Activated CD4-positive, alpha-beta T cell treated with anti-CD3 and anti-CD28 coated beads, Interleukin-2, amount 10 ng/mL, durations not matched to agents 24 days and 14 days (primary cell): ENCODE measurements at regions not wholly inside any gene's neighbourhood (a gene's known extent, or its start where the extent isn't known, plus 50 kb on each side); places are given as distances from the start of the nearest gene placed in this dataset.

Experiments
- DNase-seq: peaks from one replicate; pipeline ENCODE4 v3.0.0; 2022
- H3K27ac Mint-ChIP-seq: one replicate; pipeline ENCODE4 v1.8.0; 2022; ENCODE audit warnings: mild to moderate bottlenecking, mixed read lengths
- H3K27me3 Mint-ChIP-seq: one replicate; pipeline ENCODE4 v1.8.0; 2022; ENCODE audit warnings: mixed read lengths
- H3K36me3 Mint-ChIP-seq: one replicate; pipeline ENCODE4 v1.8.0; 2022; ENCODE audit warnings: low read depth, mild to moderate bottlenecking, mixed read lengths
- H3K4me1 Mint-ChIP-seq: one replicate; pipeline ENCODE4 v1.8.0; 2021; ENCODE audit warnings: mixed read lengths
- H3K4me3 Mint-ChIP-seq: one replicate; pipeline ENCODE4 v1.8.0; 2022; ENCODE audit warnings: mild to moderate bottlenecking, moderate library complexity, mixed read lengths
- H3K9me3 Mint-ChIP-seq: one replicate; pipeline ENCODE4 v1.8.0; 2021; ENCODE audit warnings: mixed read lengths
- intact Hi-C: fragments of 100-400 bp; cut with micrococcal nuclease; formaldehyde crosslinking; loops from one replicate; pipeline ENCODE4 v1.15.1; 2023

GRCh38 chrY:8618302-8618701, 719.0 kb upstream of the TSPY4 start:
- no peak overlapping the region for H3K27ac Mint-ChIP-seq
- no peaks in the 10 kb centered on the region for H3K36me3 Mint-ChIP-seq
- H3K9me3 Mint-ChIP-seq: no peaks in the 10 kb centered on the region
- no peak overlapping the region for H3K4me3 Mint-ChIP-seq
- DNase-seq: no peak
- intact Hi-C loops: no loop called here
- H3K27me3 Mint-ChIP-seq: no peaks in the 10 kb centered on the region
- H3K4me1 Mint-ChIP-seq: no peaks in the 10 kb centered on the region

GRCh38 chrY:8622156-8622555, 715.1 kb upstream of the TSPY4 start:
- no peak overlapping the region for H3K4me3 Mint-ChIP-seq
- H3K27ac Mint-ChIP-seq: no peak overlapping the region
- intact Hi-C loops: no loop called here
- H3K36me3 Mint-ChIP-seq: no peaks in the 10 kb centered on the region
- no peak for DNase-seq
- H3K9me3 Mint-ChIP-seq: no peaks in the 10 kb centered on the region
- no peaks in the 10 kb centered on the region for H3K27me3 Mint-ChIP-seq
- no peaks in the 10 kb centered on the region for H3K4me1 Mint-ChIP-seq

GRCh38 chrY:8622856-8623255, 714.4 kb upstream of the TSPY4 start:
- intact Hi-C loops: no loop called here
- H3K27ac Mint-ChIP-seq: no peak overlapping the region
- H3K27me3 Mint-ChIP-seq: no peaks in the 10 kb centered on the region
- no peaks in the 10 kb centered on the region for H3K9me3 Mint-ChIP-seq
- H3K4me1 Mint-ChIP-seq: no peaks in the 10 kb centered on the region
- no peaks in the 10 kb centered on the region for H3K36me3 Mint-ChIP-seq
- H3K4me3 Mint-ChIP-seq: no peak overlapping the region
- no peak for DNase-seq

DNA sequence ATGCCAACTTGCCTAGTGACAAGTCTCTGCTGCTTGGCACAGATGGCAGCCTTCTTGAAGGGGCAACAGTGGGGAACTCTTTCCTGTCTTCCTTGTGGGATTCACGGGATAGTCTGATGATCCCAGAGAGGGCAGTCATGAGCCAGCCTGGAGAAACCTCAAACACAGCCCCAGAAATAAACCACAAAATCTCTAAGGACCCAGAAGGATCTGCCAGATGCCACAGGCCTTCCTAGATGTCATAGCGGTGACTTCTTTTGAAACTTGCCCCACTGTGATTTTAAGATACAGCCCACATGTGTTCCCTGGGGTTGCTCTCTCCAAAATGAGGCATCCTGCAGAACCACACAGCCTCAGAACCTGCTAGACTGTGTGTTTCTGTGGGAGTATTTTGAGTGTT, 707.6 kb upstream of the TSPY4 start:
- Mint-ChIP-seq H3K4me3 (no peak overlapping the region), H3K9me3 (no peaks in the 10 kb centered on the region), H3K4me1 (no peaks in the 10 kb centered on the region), H3K27ac (no peak overlapping the region), H3K27me3 (no peaks in the 10 kb centered on the region), H3K36me3 (no peaks in the 10 kb centered on the region)
- intact Hi-C loops: no loop called here
- DNase-seq: no peak

DNA sequence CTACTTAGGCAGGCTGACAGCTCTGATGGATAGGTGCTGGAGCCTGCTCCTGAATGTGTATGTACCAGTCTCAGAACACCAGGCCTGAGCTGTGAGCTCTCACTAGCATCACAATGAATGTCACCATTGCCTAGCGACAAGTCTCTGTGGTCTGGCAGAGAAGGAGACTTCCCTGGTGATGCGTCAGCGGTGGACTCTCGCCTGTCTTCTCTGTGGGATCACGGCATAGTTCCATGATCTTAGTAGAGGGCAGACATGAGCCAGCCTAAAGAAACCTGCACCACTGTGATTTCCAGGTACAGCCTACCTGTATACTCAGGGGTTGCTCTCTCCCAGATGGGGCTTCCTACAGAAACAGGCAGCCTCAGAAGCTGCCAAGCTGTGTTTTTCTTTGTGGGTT, 699.2 kb upstream of the TSPY4 start:
- Mint-ChIP-seq H3K27ac (no peak overlapping the region), H3K4me3 (no peak overlapping the region), H3K9me3 (no peaks in the 10 kb centered on the region), H3K36me3 (no peaks in the 10 kb centered on the region), H3K4me1 (no peaks in the 10 kb centered on the region), H3K27me3 (no peaks in the 10 kb centered on the region)
- no peak for DNase-seq
- intact Hi-C loops: no loop called here

- H3K4me3 Mint-ChIP-seq: no peak overlapping the region
- H3K4me1 Mint-ChIP-seq: no peaks in the 10 kb centered on the region
- intact Hi-C loops: no loop called here
- no peak for DNase-seq
- H3K27ac Mint-ChIP-seq: no peak overlapping the region
- no peaks in the 10 kb centered on the region for H3K27me3 Mint-ChIP-seq
- H3K9me3 Mint-ChIP-seq: no peaks in the 10 kb centered on the region
- no peaks in the 10 kb centered on the region for H3K36me3 Mint-ChIP-seq
Observed at GRCh38 chrY:8644926-8645325, 692.3 kb upstream of the TSPY4 start.

GRCh38 chrY:8652445-8652844, 684.8 kb upstream of the TSPY4 start:
- Mint-ChIP-seq H3K4me3 (no peak overlapping the region), H3K27ac (no peak overlapping the region), H3K27me3 (no peaks in the 10 kb centered on the region), H3K36me3 (no peaks in the 10 kb centered on the region), H3K9me3 (no peaks in the 10 kb centered on the region), H3K4me1 (no peaks in the 10 kb centered on the region)
- intact Hi-C loops: no loop called here
- DNase-seq: no peak

DNA sequence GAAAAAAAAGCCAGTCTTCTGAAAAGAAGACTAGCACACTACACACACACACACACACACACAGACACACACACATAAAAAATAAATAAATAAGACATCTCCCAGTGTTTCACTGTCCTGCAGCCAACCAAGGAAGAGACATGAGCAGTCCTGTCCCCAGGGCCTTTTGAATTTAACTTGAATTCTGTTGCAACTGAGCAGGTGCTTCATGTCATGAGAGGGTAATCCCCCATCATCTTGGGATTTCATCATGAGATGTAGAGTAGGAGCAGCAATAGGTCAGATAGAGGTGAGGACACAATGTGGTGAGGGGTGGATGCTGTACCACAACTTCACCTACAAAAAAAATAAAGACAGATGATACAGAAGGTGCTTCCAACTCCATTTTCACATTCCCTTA, 682.2 kb upstream of the TSPY4 start:
- H3K9me3 Mint-ChIP-seq: no peaks in the 10 kb centered on the region
- no peaks in the 10 kb centered on the region for H3K4me1 Mint-ChIP-seq
- H3K27ac Mint-ChIP-seq: no peak overlapping the region
- H3K4me3 Mint-ChIP-seq: no peak overlapping the region
- intact Hi-C loops: no loop called here
- DNase-seq: no peak
- H3K27me3 Mint-ChIP-seq: no peaks in the 10 kb centered on the region
- no peaks in the 10 kb centered on the region for H3K36me3 Mint-ChIP-seq

DNA sequence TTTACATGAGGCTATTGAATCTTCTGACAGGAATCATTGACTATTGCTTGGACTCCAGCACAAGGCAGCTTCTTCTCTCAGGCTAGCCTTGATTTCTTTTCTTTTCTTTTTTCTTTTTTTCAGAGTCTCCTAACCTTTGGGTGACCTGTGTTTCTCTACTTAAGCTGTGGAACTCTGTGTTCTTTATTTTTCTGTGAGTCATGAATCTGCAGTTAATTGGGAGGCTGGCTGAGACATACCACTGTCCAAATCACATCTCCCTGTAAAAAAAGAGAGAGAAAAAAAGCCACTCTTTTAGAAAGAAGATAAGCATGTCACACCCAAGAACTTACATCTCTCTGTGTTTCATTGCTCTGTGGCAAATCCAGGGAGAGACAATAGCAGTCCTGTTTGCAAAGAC, 681.2 kb upstream of the TSPY4 start:
- Mint-ChIP-seq H3K27me3 (no peaks in the 10 kb centered on the region), H3K36me3 (no peaks in the 10 kb centered on the region), H3K4me3 (no peak overlapping the region), H3K4me1 (no peaks in the 10 kb centered on the region), H3K9me3 (no peaks in the 10 kb centered on the region), H3K27ac (no peak overlapping the region)
- no peak for DNase-seq
- intact Hi-C loops: no loop called here

- DNase-seq: no peak
- Mint-ChIP-seq H3K4me3 (no peak overlapping the region), H3K9me3 (no peaks in the 10 kb centered on the region), H3K27ac (no peak overlapping the region), H3K27me3 (no peaks in the 10 kb centered on the region), H3K4me1 (no peaks in the 10 kb centered on the region), H3K36me3 (no peaks in the 10 kb centered on the region)
- intact Hi-C loops: no loop called here
Observed at GRCh38 chrY:8656515-8656914, 680.7 kb upstream of the TSPY4 start.

- Mint-ChIP-seq H3K27me3 (no peaks in the 10 kb centered on the region), H3K4me1 (no peaks in the 10 kb centered on the region), H3K9me3 (no peaks in the 10 kb centered on the region), H3K4me3 (no peak overlapping the region), H3K36me3 (no peaks in the 10 kb centered on the region), H3K27ac (no peak overlapping the region)
- intact Hi-C loops: no loop called here
- DNase-seq: no peak
Observed at GRCh38 chrY:8659721-8660120, 677.5 kb upstream of the TSPY4 start.

GRCh38 chrY:8673896-8674295, 663.4 kb upstream of the TSPY4 start:
- intact Hi-C loops: no loop called here
- H3K4me3 Mint-ChIP-seq: no peak overlapping the region
- no peaks in the 10 kb centered on the region for H3K4me1 Mint-ChIP-seq
- no peaks in the 10 kb centered on the region for H3K36me3 Mint-ChIP-seq
- H3K27ac Mint-ChIP-seq: no peak overlapping the region
- H3K27me3 Mint-ChIP-seq: no peaks in the 10 kb centered on the region
- H3K9me3 Mint-ChIP-seq: no peaks in the 10 kb centered on the region
- DNase-seq: no peak

DNA sequence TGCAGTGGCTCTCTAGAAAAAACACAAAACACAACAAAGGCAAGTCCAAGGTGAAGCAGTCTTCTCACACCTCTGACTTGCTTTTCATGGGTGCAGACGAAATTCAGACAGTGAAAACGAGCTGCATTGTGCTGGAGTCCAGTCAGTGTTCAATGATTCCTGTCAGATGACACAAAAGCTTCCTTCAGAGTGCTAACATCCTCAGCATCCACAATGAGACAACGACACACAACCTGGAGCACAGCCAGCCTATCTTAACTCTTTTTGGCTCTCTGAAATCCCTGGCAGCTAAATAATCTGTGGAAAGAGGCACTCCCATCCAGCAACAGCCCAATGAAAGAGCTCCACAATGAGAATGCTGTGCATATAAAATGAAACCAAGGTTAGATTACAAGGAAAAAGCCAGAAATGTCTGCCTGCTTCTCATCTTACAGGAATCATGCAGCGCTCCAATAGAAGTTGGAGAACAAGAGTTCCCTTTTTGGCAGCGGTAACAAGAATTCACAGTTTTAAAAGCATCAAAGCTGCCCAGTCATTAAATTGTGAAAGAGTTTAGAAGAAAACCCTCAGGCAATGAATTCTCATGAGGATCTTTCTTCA, 659.8 kb upstream of the TSPY4 start:
- DNase-seq: no peak
- H3K9me3 Mint-ChIP-seq: no peaks in the 10 kb centered on the region
- no peak overlapping the region for H3K4me3 Mint-ChIP-seq
- no peaks in the 10 kb centered on the region for H3K36me3 Mint-ChIP-seq
- no peaks in the 10 kb centered on the region for H3K4me1 Mint-ChIP-seq
- H3K27ac Mint-ChIP-seq: no peak overlapping the region
- intact Hi-C loops: no loop called here
- H3K27me3 Mint-ChIP-seq: no peaks in the 10 kb centered on the region

GRCh38 chrY:8687154-8687553, 650.1 kb upstream of the TSPY4 start:
- DNase-seq: no peak
- Mint-ChIP-seq H3K27me3 (no peaks in the 10 kb centered on the region), H3K4me3 (no peak overlapping the region), H3K36me3 (no peaks in the 10 kb centered on the region), H3K9me3 (no peaks in the 10 kb centered on the region), H3K27ac (no peak overlapping the region), H3K4me1 (no peaks in the 10 kb centered on the region)
- intact Hi-C loops: no loop called here

- H3K4me3 Mint-ChIP-seq: no peak overlapping the region
- no peaks in the 10 kb centered on the region for H3K4me1 Mint-ChIP-seq
- H3K9me3 Mint-ChIP-seq: no peaks in the 10 kb centered on the region
- DNase-seq: no peak
- no peak overlapping the region for H3K27ac Mint-ChIP-seq
- intact Hi-C loops: no loop called here
- no peaks in the 10 kb centered on the region for H3K27me3 Mint-ChIP-seq
- no peaks in the 10 kb centered on the region for H3K36me3 Mint-ChIP-seq
Observed at GRCh38 chrY:8690901-8691685, 646.2 kb upstream of the TSPY4 start.
